GM19351 (cell line): ENCODE measurements at regions not wholly inside any gene's neighbourhood (a gene's known extent, or its start where the extent isn't known, plus 50 kb on each side); places are given as distances from the start of the nearest gene placed in this dataset.

Experiments used
- ATAC-seq: cut with Tn5 transposase; IDR thresholded peaks from one replicate; pipeline ENCODE4 v1.9.1; 2021; ENCODE audit warnings: mild to moderate bottlenecking, moderate library complexity; ENCODE audit not compliant: unreplicated experiment

DNA sequence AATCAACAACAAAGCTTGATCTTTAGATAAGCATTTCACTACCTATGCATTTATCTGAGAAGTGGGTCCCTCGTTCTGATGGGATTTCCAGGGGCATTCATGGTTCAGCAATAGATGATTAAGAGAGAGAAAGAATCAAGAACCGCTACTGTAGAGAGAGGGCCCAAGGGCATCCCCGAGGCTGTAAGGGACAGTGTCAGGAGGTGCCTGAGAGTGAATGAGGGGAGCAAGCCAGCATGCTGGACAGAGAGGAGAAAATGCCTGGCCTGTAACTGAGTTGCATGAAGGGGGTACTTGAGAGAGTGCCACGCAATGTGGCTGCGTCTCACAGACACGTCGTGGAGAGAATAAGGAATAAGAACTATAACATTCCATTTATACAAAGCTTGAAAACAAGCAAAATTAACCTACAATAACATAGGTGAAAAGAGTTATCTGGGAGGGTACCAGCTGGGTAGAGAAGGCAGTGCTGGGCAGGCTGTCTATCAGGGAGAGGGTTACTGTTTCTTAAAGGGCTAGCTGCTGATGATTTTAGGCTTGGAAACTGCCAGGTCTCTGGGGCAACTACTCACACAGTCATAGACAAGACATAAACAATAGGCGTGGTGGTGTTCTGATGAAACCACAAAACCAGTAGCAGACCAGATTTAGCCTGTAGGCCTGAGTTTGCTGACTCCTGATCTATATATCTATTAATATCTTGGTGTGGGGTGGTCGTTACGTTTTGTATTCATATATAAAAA, 374.6 kb upstream of the CFAP20DC start:
- peak; percentile 40 for ATAC-seq

- ATAC-seq = no peak
Observed at GRCh38 chr3:59423707-59424106, 373.9 kb upstream of the CFAP20DC start.

DNA sequence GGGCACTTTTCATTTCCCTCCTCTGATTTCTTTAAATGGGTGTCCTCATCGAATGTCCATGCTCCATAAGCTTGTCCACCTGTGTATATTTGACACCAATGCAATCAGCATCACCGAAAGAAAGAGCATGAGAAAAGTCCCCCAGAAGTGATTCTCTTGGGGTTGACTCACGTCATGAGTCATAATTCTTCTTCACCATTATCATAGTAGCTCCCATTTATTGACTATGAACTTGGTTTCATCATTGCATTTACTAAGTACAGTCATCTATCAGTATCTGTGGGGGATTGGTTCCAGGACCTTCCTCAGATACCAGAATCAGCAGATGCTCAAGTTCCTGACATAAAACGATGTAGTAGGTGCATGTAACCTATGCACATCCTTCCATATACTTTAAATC, 372.5 kb upstream of the CFAP20DC start:
- no peak for ATAC-seq

DNA sequence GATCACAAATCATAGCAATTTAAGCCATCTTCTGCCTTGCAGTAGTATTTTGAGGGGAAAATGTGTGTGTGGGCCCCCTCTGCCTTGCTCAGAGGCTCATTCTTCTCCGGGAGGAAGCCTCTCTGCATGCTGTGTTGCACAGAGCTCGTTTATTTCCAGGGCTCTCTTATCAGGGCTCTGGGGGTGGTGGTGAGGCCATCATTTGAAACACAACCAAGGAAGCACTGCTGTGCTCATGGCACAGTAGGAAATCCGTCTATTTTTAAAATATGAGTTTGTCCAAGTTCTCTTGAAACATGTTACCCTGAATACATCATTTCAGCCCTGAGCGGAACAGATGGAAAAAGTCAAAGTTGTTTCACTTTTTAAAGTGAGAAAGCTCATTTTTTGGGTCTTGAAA, 369.0 kb upstream of the CFAP20DC start:
- no peak for ATAC-seq

DNA sequence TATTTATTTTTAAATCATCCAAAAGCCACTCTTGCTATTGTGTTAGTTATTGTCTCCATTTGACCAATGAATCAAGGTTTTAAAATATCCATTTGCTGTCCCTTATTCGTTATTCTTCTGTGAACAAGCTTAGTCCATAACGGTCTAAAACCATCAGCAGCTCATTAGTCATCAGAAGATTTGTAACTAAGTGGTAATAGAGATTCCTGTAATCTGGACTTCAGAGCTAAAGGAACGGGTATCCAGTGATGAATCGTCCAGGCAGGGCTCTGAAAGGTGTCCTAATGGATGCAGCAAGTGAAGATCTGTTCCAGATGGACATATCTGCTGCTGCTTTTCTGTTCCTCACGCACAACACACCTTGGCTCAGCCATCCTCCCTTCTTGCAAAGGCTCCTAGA, 362.7 kb upstream of the CFAP20DC start:
- ATAC-seq = no peak

GRCh38 chr3:59411694-59412093, 361.9 kb upstream of the CFAP20DC start:
- ATAC-seq = no peak

DNA sequence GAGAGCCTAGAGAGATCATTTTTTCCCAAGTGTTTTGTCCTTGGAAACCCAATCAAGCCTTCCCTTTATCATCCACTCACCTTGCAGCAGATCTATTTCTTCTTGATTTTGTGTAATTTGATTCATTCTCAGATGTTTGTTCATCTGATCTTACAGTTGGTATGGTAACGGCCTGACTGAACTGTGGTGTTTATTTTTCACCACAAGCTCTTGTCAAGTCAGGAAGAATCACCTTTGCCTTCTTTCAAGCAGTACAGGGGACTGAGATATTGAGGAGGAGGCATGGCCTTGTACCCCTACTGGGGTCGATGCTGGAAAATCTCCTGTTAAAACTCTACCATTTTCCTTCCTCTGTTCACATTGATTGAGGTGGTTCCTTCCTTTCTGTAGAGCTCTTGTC, 361.4 kb upstream of the CFAP20DC start:
- no peak for ATAC-seq

GRCh38 chr3:59408047-59408624, 358.3 kb upstream of the CFAP20DC start:
- peak; percentile 57 for ATAC-seq

GRCh38 chr3:59407425-59407824, 357.6 kb upstream of the CFAP20DC start:
- no peak for ATAC-seq

GRCh38 chr3:59406943-59407342, 357.1 kb upstream of the CFAP20DC start:
- ATAC-seq = peak; percentile 89

GRCh38 chr3:59404851-59405250, 355.0 kb upstream of the CFAP20DC start:
- ATAC-seq = no peak

DNA sequence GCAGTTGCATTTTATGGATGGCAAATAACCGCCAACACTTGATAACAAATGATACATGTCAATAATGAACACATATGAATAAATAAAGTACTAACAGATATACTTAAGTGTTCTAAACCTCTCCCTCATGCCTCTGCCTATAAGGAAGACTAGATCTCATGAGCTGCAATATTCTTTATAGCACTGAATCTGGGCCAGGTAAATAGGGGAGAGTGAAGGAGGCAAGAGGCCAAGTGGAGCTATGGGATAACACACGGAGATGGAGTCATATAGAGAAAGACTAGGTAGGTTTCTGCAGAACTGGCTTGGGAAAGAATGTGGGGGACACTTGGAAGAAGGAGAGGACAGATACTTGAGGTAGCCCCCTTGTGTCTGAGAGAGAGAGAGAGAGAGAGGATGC, 354.2 kb upstream of the CFAP20DC start:
- no peak for ATAC-seq

DNA sequence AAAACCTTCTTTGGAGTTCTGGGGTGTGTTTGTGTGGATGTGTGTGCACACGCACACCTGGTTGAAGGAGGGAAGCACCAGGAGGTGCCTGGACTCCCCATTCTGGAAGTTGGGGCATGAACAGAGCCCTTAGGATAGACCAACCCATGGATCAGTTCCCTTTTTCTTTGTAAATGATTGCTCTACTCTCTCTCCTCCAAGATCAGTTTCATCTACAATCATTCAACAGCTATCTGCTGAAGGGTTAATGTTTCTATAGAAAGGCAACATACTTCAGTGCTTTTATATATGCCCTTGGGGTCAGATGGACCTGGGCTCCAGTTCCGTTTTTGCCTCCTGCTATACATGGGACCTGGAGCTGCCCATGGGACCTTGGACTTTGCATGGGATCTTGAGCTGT, 352.1 kb upstream of the CFAP20DC start:
- ATAC-seq = no peak

DNA sequence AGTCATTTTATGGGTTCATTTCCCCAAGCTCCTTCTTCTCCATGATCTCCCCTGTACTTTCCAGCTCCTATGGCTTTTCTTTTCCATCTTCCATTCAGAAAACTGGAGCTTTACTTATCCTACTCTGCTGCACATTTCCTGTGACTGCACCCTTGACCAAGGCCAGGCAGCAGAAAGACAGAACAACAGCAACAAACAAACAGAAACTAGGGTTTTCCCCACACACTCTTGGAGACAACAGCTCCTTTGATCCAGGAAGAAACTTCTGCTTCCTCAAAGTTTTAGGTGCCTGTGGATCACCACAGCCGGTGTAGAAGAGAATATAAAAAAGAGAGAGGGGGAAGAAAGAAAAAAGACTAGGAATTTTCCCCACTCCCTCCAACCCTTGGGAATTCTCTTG, 342.3 kb upstream of the CFAP20DC start:
- ATAC-seq = no peak

DNA sequence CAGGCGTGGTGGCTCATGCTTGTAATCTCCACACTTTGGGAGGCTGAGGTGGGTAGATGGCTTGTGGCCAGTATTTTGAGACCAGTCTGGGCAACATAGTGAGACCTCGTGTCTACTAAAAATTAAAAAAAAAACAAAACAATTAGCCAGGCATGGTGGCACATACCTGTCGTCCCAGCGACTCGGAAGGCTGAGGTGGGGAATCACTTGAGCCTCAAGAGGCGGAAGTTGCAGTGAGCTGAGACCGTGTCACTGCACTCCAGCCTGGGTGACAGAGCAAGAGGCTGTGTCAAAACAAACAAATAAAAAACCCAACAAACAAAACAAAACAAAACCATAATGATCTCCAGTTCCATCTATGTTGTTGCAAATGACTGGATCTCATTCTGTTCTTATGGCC, 341.3 kb upstream of the CFAP20DC start:
- ATAC-seq = no peak

GRCh38 chr3:59388555-59389270, 338.9 kb upstream of the CFAP20DC start:
- peak; percentile 63 for ATAC-seq

- ATAC-seq = peak; percentile 66
Observed at GRCh38 chr3:59386165-59386564, 336.3 kb upstream of the CFAP20DC start.

DNA sequence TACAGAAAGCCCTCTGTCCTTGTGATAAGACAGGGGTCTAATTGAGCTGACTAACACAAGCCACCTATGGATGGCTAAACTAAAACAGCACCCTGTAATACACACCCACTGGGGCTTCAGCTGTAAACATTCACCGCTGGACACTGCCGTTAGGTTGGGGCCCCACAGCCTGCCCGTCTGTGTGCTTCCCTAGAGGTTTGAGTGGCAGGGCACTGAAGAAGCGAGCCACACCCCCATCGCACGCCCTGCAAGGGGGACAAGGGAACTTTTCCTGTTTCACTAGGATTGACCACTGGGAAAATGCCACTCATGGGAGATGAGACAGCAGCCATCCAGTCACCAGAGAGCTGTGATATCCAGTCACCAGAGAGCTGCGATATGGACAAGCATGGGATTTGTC, 335.7 kb upstream of the CFAP20DC start:
- no peak for ATAC-seq

DNA sequence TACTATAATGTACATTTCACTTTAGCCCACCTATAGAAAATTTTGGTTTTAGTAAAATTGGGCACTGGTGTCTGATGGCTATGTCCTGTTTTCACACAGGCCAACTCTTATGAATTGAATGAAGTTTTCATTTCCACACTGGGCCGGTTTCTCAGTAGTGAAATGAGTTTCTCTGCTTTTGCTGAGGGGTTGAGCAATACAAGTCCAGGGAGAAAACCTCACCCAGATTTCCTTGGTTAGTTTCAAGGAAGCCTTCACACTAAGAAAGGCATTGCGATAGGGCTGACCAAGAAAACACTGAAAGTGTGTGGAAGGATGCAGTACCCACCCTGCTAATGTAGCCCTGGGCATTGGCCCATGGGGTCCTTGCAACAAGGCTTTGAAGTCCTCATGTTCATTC, 331.5 kb upstream of the CFAP20DC start:
- ATAC-seq = peak; percentile 70

- no peak for ATAC-seq
Observed at GRCh38 chr3:59380146-59380545, 330.3 kb upstream of the CFAP20DC start.

- ATAC-seq = peak; percentile 100
Observed at GRCh38 chr3:59374818-59375211, 325.0 kb upstream of the CFAP20DC start.
